ENCODE measurements at regions not wholly inside any gene's neighbourhood (a gene's known extent, or its start where the extent isn't known, plus 50 kb on each side); places are given as distances from the start of the nearest gene placed in this dataset.

DNA sequence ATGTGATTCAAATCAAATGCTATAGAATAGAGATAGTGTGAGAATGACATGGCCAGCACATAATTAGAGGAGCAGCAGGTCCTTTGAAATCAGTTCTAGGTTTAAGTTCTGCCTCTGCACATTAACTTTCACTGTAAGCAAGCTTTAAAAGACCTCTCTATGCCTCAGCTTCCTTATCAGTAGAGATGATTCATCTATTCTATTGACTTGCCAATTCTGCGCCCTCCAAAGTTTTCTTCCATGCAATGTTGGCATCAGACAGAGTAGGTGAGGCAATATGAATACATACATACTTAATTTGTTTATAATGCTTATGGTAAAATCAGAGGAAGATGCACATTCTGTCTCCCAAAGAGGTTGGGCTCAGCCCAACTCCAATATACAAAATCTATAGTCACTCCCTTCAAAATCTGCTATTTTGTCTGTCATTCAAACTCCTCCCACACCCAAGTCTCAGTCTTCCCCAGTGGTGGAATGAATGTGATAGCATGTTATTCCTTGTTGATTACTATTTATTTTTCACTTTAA, 525.5 kb downstream of the RFC3 start:
- no peak for TF ChIP-seq POLR2A (IDR thresholded peaks at IDR 0.05; ENCODE audit: extremely low read depth, insufficient read length)
- TF ChIP-seq, protein P1, sequence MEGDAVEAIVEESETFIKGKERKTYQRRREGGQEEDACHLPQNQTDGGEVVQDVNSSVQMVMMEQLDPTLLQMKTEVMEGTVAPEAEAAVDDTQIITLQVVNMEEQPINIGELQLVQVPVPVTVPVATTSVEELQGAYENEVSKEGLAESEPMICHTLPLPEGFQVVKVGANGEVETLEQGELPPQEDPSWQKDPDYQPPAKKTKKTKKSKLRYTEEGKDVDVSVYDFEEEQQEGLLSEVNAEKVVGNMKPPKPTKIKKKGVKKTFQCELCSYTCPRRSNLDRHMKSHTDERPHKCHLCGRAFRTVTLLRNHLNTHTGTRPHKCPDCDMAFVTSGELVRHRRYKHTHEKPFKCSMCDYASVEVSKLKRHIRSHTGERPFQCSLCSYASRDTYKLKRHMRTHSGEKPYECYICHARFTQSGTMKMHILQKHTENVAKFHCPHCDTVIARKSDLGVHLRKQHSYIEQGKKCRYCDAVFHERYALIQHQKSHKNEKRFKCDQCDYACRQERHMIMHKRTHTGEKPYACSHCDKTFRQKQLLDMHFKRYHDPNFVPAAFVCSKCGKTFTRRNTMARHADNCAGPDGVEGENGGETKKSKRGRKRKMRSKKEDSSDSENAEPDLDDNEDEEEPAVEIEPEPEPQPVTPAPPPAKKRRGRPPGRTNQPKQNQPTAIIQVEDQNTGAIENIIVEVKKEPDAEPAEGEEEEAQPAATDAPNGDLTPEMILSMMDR (IDR thresholded peaks at IDR 0.05; ENCODE audit: low read depth, low read length): no peak
